ENCODE measurements at regions not wholly inside any gene's neighbourhood (a gene's known extent, or its start where the extent isn't known, plus 50 kb on each side); places are given as distances from the start of the nearest gene placed in this dataset.

- CTCF ChIA-PET = interaction anchor here (1.1 kb wide), 1 partner anchor 11 kb away, joined by 3 read pairs; no protein-coding TSS in a partner anchor
- TF ChIP-seq CTCF (IDR thresholded peaks at IDR 0.05; ENCODE audit: low read depth, low read length) = no peak
- Histone ChIP-seq H3K27me3 (ENCODE audit: control insufficient read depth, insufficient read depth, low read length) (no peaks in the 10 kb centered on the region), H3K27ac (ENCODE audit: low read depth, low read length) (no peak overlapping the region), H3K9me3 (ENCODE audit: control insufficient read depth, insufficient read depth, low read length) (peaks cover 4% of the 10 kb centered on the region), H3K4me3 (ENCODE audit: low read depth, low read length) (no peak overlapping the region)
- POLR2A ChIA-PET = no interaction called here
- no peak for DNase-seq (ENCODE audit: low read depth, low spot score)
These were observed 424.9 kb downstream of the SOX9 start for GRCh38 chr17:72545766-72546165.

GRCh38 chr17:72553051-72553755, 432.4 kb downstream of the SOX9 start:
- CTCF ChIA-PET = no interaction called here

GRCh38 chr17:72554508-72554907, 433.7 kb downstream of the SOX9 start:
- no peak overlapping the region for H3K27ac ChIP-seq (ENCODE audit: low read depth, low read length)
- POLR2A ChIA-PET = no interaction called here
- H3K27me3 ChIP-seq (ENCODE audit: control insufficient read depth, insufficient read depth, low read length) = no peaks in the 10 kb centered on the region
- H3K4me3 ChIP-seq (ENCODE audit: low read depth, low read length) = no peak overlapping the region
- TF ChIP-seq CTCF (IDR thresholded peaks at IDR 0.05; ENCODE audit: low read depth, low read length) = no peak
- CTCF ChIA-PET = interaction anchor here (0.9 to 1.5 kb wide), 2 partner anchors 171 to 637 kb away, joined by 3 to 5 read pairs; no protein-coding TSS in a partner anchor
- H3K9me3 ChIP-seq (ENCODE audit: control insufficient read depth, insufficient read depth, low read length) = no peaks in the 10 kb centered on the region; the same call in 1 of the 2 replicates
- DNase-seq (ENCODE audit: low read depth, low spot score) = no peak

More at GRCh38 chr17:72553051-72553755, 432.4 kb downstream of the SOX9 start:
- POLR2A ChIA-PET = no interaction called here
- Histone ChIP-seq H3K27ac (ENCODE audit: low read depth, low read length) (no peak overlapping the region), H3K4me3 (ENCODE audit: low read depth, low read length) (no peak overlapping the region), H3K9me3 (ENCODE audit: control insufficient read depth, insufficient read depth, low read length) (no peaks in the 10 kb centered on the region; the same call in 1 of the 2 replicates), H3K27me3 (ENCODE audit: control insufficient read depth, insufficient read depth, low read length) (no peaks in the 10 kb centered on the region)
- TF ChIP-seq CTCF (IDR thresholded peaks at IDR 0.05; ENCODE audit: low read depth, low read length) = no peak
- no peak for DNase-seq (ENCODE audit: low read depth, low spot score)

GRCh38 chr17:72555052-72555451, 434.2 kb downstream of the SOX9 start:
- ChIA-PET POLR2A (no interaction called here), CTCF (interaction anchor here (0.9 to 1.5 kb wide), 2 partner anchors 170 to 636 kb away, joined by 3 to 5 read pairs; no protein-coding TSS in a partner anchor)
- Histone ChIP-seq H3K4me3 (ENCODE audit: low read depth, low read length) (no peak overlapping the region), H3K27me3 (ENCODE audit: control insufficient read depth, insufficient read depth, low read length) (no peaks in the 10 kb centered on the region), H3K9me3 (ENCODE audit: control insufficient read depth, insufficient read depth, low read length) (no peaks in the 10 kb centered on the region; the same call in 1 of the 2 replicates), H3K27ac (ENCODE audit: low read depth, low read length) (no peak overlapping the region)
- no peak for TF ChIP-seq CTCF (IDR thresholded peaks at IDR 0.05; ENCODE audit: low read depth, low read length)
- DNase-seq (ENCODE audit: low read depth, low spot score) = no peak
